C4-2B (cell line): ENCODE measurements at regions not wholly inside any gene's neighbourhood (a gene's known extent, or its start where the extent isn't known, plus 50 kb on each side); places are given as distances from the start of the nearest gene placed in this dataset.
"Not testable (repeated sequence)": the region's sequence is repeated elsewhere in the genome, so short reads cannot be mapped to it uniquely, and the experiment has no call there.

Experiments used
- ZFX ChIP-seq: fragments of 450-650 bp; IDR thresholded peaks from 2 replicates; pipeline ENCODE4 v1.6.1; 2017
- TF ChIP-seq, protein P1 (sequence below): fragments of 450-650 bp; conservative IDR thresholded peaks from 2 replicates; pipeline ENCODE4 v1.5.1; 2017; ENCODE audit warnings: mild to moderate bottlenecking

DNA sequence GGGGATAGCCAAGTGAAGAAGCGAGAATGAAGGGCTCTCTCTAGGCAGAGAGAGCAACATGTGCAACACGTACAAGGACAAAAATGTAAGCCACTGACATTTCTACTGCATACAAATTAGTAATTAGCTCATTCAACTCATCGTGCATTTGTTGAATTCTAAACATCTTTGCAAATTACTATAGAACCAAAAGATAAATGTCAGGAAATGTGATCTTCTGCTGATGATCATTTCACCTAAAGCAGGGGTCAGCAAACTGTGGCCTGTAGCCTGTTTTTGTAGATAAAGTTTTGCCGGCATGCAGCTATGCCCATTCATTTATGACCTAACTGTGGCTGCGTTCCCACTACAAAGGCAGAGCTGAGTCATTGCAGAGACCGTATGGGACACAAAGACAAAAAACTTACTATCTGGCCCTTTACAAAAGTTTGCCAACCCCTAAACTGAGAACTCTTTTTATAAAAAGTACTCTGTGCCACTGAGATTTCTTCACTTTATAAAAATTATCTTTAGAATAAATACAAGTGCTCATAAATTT is 87.7 kb upstream of the NBPF12 start:
- TF ChIP-seq, protein P1, sequence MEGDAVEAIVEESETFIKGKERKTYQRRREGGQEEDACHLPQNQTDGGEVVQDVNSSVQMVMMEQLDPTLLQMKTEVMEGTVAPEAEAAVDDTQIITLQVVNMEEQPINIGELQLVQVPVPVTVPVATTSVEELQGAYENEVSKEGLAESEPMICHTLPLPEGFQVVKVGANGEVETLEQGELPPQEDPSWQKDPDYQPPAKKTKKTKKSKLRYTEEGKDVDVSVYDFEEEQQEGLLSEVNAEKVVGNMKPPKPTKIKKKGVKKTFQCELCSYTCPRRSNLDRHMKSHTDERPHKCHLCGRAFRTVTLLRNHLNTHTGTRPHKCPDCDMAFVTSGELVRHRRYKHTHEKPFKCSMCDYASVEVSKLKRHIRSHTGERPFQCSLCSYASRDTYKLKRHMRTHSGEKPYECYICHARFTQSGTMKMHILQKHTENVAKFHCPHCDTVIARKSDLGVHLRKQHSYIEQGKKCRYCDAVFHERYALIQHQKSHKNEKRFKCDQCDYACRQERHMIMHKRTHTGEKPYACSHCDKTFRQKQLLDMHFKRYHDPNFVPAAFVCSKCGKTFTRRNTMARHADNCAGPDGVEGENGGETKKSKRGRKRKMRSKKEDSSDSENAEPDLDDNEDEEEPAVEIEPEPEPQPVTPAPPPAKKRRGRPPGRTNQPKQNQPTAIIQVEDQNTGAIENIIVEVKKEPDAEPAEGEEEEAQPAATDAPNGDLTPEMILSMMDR: not testable (repeated sequence)
- TF ChIP-seq ZFX: not testable (repeated sequence)
